Immature natural killer cell (primary cell): ENCODE measurements at regions not wholly inside any gene's neighbourhood (a gene's known extent, or its start where the extent isn't known, plus 50 kb on each side); places are given as distances from the start of the nearest gene placed in this dataset.

Experiments
- DNase-seq, 3 donors: peaks; one replicate each; pipeline ENCODE4 v3.0.0; 2022; ENCODE audit warnings: mixed read lengths in 1 of 3
- H3K27ac Mint-ChIP-seq, 6 donors: one replicate each; pipeline ENCODE4 v1.8.0; 2020; ENCODE audit warnings: mixed read lengths in 6 of 6, mild to moderate bottlenecking in 5 of 6, inconsistent platforms in 4 of 6, moderate library complexity in 3 of 6
- H3K27me3 Mint-ChIP-seq, 3 donors: one replicate each; pipeline ENCODE4 v1.8.0; 2020 to 2021; ENCODE audit warnings: low read depth in 3 of 3, mild to moderate bottlenecking in 3 of 3, mixed read lengths in 3 of 3, moderate library complexity in 3 of 3, inconsistent platforms in 1 of 3
- H3K36me3 Mint-ChIP-seq, 3 donors: one replicate each; pipeline ENCODE4 v1.8.0; 2020; ENCODE audit warnings: mixed read lengths in 3 of 3, inconsistent platforms in 2 of 3, mild to moderate bottlenecking in 2 of 3
- H3K4me1 Mint-ChIP-seq, 2 donors: one replicate each; pipeline ENCODE4 v1.8.0; 2020; ENCODE audit warnings: inconsistent platforms in 2 of 2, mild to moderate bottlenecking in 2 of 2, mixed read lengths in 2 of 2, moderate library complexity in 1 of 2
- H3K4me3 Mint-ChIP-seq, 5 donors: one replicate each; pipeline ENCODE4 v1.8.0; 2020; ENCODE audit warnings: mild to moderate bottlenecking in 5 of 5, mixed read lengths in 5 of 5, inconsistent platforms in 3 of 5, moderate library complexity in 3 of 5
- H3K9me3 Mint-ChIP-seq, 6 donors: one replicate each; pipeline ENCODE4 v1.8.0; 2020; ENCODE audit warnings: mild to moderate bottlenecking in 6 of 6, mixed read lengths in 6 of 6, inconsistent platforms in 4 of 6, moderate library complexity in 3 of 6

- Mint-ChIP-seq H3K36me3 (no peaks in the 10 kb centered on the region), H3K9me3 (no peaks in the 10 kb centered on the region), H3K4me1 (no peaks in the 10 kb centered on the region), H3K27me3 (peaks cover 5 to 13% (median 5%) of the 10 kb centered on the region in 3 donors), H3K27ac (no peak overlapping the region), H3K4me3 (no peak overlapping the region)
- DNase-seq: no peak
These were observed 121.8 kb upstream of the ATP11B start for GRCh38 chr3:182671541-182671940.

GRCh38 chr3:182671942-182672341, 121.4 kb upstream of the ATP11B start:
- Mint-ChIP-seq H3K9me3 (no peaks in the 10 kb centered on the region), H3K27me3 (peaks cover 4 to 13% (median 5%) of the 10 kb centered on the region in 3 donors), H3K4me1 (no peaks in the 10 kb centered on the region), H3K4me3 (no peak overlapping the region), H3K36me3 (no peaks in the 10 kb centered on the region), H3K27ac (no peak overlapping the region)
- no peak for DNase-seq

DNA sequence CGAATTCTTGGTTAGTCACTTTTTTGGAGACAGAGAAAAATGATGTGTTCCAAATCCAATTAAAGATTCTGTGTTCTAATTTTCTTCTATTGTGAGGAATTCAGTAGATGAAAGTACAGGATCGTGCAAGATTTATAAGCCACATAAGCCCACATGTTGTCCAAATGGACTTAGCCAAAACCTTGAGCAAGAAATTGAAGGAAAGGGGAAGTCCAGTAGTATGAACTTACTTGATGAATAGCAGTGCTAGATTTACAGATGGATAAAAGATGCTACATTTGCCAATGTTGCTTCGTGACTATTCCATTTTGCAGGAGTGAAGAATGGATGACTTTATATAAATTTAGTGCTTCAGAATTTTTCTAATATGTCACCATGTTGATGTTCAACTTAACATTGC, 120.0 kb upstream of the ATP11B start:
- Mint-ChIP-seq H3K4me1 (no peaks in the 10 kb centered on the region), H3K36me3 (no peaks in the 10 kb centered on the region), H3K27me3 (peaks cover 4 to 13% (median 5%) of the 10 kb centered on the region in 3 donors), H3K27ac (no peak overlapping the region), H3K4me3 (no peak overlapping the region), H3K9me3 (no peaks in the 10 kb centered on the region)
- DNase-seq: no peak

DNA sequence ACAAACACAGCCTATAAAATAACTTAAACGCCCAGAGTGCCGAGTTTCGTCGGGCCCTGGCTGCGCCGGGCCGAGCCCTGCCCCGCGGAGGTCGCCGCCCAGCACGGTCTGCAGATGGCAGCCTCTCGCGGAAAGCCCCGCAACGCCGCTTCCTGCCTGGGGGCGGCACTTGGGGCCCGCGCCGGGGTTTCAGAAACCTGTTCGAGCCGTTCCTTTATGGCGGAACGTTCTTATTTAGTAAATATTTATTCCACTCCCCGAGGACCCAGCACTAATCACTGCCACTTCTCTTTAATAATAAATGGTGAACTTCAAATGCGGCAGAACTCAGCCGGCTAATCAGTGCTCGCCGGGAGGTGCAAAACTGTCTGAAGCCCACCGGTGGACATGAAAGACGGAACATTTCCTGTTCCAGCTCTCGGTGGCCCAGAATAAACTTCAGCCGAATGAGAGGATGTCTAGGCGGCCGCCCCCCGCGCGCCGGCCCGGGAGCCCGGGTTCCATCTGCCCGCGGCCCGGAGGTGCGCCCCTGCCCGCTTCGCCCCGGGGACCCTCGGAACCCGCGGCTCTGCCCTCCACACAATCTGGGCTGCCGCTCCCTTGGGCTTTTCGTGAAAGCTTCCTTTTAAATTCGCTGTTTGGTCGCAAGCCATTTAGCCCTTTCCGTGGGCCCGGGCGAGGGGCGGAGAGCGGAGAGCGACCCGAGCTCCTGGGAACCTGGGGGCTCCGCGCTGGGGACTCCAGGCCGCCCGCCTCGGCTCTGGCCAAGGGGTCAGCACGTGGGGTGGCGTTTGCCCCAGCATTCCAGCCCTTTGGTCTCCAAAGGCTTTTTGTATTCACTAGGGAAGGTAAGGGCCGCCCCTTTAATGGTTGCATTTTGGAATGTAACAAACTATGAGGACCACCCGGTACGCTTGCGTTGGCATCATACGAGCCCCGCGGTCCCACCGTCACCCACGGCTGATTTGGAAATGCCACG, 110.8 kb upstream of the ATP11B start:
- peak; percentile 34 to 42 (median 36) for DNase-seq
- peaks cover 0 to 4% (median 0%) of the 10 kb centered on the region in 3 donors for H3K36me3 Mint-ChIP-seq
- peaks cover 7 to 21% of the 10 kb centered on the region in 2 donors for H3K4me1 Mint-ChIP-seq
- H3K27ac Mint-ChIP-seq: peak overlapping the region in 1 of 6 donors; percentile 59
- H3K4me3 Mint-ChIP-seq: peak overlapping the region; percentile 63 to 83 (median 74)
- peaks cover 12 to 18% (median 13%) of the 10 kb centered on the region in 3 donors for H3K27me3 Mint-ChIP-seq
- no peaks in the 10 kb centered on the region for H3K9me3 Mint-ChIP-seq

DNA sequence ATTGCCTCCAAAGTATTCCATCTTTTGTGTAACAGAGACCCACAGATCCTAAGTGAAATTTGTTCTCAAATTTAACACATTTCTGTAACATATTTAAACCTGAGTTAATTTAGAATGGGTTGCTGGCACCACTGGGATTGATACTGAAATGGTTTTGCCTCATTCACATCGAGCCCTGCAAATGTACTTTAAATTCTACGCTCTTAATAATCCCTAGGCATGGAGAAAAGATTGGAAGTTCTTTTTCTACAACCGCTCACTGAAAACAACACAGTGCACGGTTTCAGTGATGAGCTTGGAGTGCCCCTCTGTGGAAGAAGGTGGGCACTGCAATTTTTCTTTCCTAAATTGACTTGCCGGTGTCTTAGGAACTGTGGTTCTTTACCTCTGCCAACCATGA, 109.9 kb upstream of the ATP11B start:
- Mint-ChIP-seq H3K9me3 (no peaks in the 10 kb centered on the region), H3K4me1 (peaks cover 7 to 21% of the 10 kb centered on the region in 2 donors), H3K4me3 (peak overlapping the region; percentile 62 to 74 (median 68)), H3K27me3 (peaks cover 13 to 18% (median 15%) of the 10 kb centered on the region in 3 donors), H3K27ac (no peak overlapping the region), H3K36me3 (peaks cover 0 to 4% (median 0%) of the 10 kb centered on the region in 3 donors)
- DNase-seq: peak; percentile 26 to 39 (median 36)

- DNase-seq: no peak
- H3K9me3 Mint-ChIP-seq: no peaks in the 10 kb centered on the region
- peaks cover 13 to 18% (median 15%) of the 10 kb centered on the region in 3 donors for H3K27me3 Mint-ChIP-seq
These were observed 109.4 kb upstream of the ATP11B start for GRCh38 chr3:182683858-182684257.

GRCh38 chr3:182686033-182686886, 107.0 kb upstream of the ATP11B start:
- H3K27me3 Mint-ChIP-seq: peaks cover 13 to 18% (median 15%) of the 10 kb centered on the region in 3 donors
- no peak for DNase-seq
- H3K27ac Mint-ChIP-seq: no peak overlapping the region
- peaks cover 7 to 21% of the 10 kb centered on the region in 2 donors for H3K4me1 Mint-ChIP-seq
- no peaks in the 10 kb centered on the region for H3K9me3 Mint-ChIP-seq
- H3K36me3 Mint-ChIP-seq: peaks cover 0 to 4% (median 0%) of the 10 kb centered on the region in 3 donors
- no peak overlapping the region for H3K4me3 Mint-ChIP-seq

More at GRCh38 chr3:182683858-182684257, 109.4 kb upstream of the ATP11B start:
- Mint-ChIP-seq H3K4me3 (peak overlapping the region in 1 of 5 donors; percentile 68), H3K4me1 (peaks cover 7 to 21% of the 10 kb centered on the region in 2 donors), H3K36me3 (peaks cover 0 to 4% (median 0%) of the 10 kb centered on the region in 3 donors), H3K27ac (no peak overlapping the region)

DNA sequence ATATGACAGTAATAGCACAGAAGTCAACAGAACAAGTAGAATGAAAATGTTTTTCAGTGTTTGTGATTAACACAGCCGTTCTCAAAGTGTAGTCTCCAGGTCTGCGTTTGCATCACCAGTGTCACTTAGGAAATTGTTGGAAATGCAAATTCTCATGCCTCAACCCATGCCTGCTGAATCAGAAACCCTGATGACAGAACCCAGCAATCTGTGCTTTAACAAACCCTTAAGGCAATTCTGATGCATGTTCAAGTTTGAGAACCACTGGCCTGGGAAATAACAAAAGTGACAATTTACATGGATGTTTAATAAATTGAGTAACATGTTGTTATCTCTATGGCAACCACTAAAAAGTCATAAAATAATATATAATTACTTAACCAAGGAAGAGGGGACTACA, 103.1 kb upstream of the ATP11B start:
- peaks cover 3 to 13% (median 10%) of the 10 kb centered on the region in 3 donors for H3K27me3 Mint-ChIP-seq
- H3K9me3 Mint-ChIP-seq: no peaks in the 10 kb centered on the region
- H3K4me1 Mint-ChIP-seq: no peaks in the 10 kb centered on the region
- no peak overlapping the region for H3K4me3 Mint-ChIP-seq
- no peak overlapping the region for H3K27ac Mint-ChIP-seq
- H3K36me3 Mint-ChIP-seq: peaks cover 0 to under 1% (median 0%) of the 10 kb centered on the region in 3 donors
- DNase-seq: no peak

DNA sequence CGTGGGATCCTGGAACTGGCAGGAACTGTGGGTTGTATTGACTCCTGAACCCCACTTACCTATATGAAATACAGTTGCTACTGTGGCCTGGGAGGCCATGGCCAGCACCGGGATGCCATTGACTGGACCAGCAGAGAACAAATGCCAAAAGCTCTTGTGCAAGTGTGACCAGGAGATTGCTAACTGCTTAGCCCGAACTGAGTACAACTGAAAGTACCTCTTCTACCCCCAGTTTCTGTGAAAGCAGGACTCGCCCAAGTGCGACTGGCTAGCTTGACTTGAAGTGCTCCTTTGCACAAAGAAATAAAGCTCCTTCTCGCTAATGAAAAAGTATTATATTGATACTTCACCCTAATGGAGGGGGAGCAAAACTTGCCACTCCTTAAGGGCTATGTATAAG, 101.3 kb upstream of the ATP11B start:
- Mint-ChIP-seq H3K27me3 (peaks cover 2 to 8% (median 5%) of the 10 kb centered on the region in 3 donors), H3K4me1 (no peaks in the 10 kb centered on the region), H3K27ac (no peak overlapping the region), H3K4me3 (no peak overlapping the region), H3K9me3 (no peaks in the 10 kb centered on the region), H3K36me3 (peaks cover 0 to 4% (median 0%) of the 10 kb centered on the region in 3 donors)
- DNase-seq: no peak

DNA sequence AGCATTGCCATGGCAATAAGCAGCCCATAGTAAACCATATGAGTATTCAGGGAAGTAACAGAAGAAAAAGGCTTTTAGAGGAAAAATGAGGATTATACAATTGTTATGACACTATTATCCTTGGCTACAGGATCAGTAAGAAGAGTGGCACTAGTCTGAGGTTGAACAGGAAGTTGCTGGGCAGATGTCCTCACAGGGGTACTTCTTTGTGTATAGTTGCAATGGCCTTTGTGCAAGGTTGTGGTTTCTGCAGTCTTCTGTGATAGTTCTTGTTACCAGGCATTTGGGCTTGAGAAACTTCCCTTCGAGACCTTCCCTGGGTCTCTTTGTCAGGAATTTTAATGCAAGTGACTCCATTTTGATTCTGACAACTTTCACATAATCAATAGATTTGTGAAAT, 100.6 kb upstream of the ATP11B start:
- H3K27ac Mint-ChIP-seq: no peak overlapping the region
- no peaks in the 10 kb centered on the region for H3K9me3 Mint-ChIP-seq
- no peaks in the 10 kb centered on the region for H3K4me1 Mint-ChIP-seq
- no peak overlapping the region for H3K4me3 Mint-ChIP-seq
- peaks cover 1 to 5% (median 3%) of the 10 kb centered on the region in 3 donors for H3K27me3 Mint-ChIP-seq
- DNase-seq: no peak
- H3K36me3 Mint-ChIP-seq: peaks cover 0 to 4% (median 0%) of the 10 kb centered on the region in 3 donors

DNA sequence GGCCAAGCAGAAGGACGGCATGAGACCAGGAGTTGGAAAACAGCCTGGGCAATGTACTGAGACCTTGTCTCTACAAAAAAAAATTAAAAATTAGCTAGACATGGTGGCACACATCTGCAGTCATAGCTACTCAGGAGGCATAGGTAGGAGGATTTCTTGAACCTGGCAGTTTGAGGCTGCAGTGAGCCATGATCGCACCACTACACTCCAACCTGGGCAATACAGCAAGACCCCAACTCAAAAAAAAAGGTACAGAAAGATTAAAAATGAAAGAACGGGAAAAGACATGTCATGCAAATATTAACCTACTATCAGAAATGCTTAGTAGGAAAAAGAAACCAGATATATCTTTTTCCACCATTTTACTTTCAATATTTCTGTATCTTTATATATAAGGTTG, 99.6 kb upstream of the ATP11B start:
- Mint-ChIP-seq H3K27ac (no peak overlapping the region), H3K27me3 (peaks cover 0 to 5% (median 1%) of the 10 kb centered on the region in 3 donors), H3K4me1 (no peaks in the 10 kb centered on the region), H3K9me3 (no peaks in the 10 kb centered on the region), H3K4me3 (no peak overlapping the region), H3K36me3 (peaks cover 0 to 4% (median 0%) of the 10 kb centered on the region in 3 donors)
- DNase-seq: no peak

DNA sequence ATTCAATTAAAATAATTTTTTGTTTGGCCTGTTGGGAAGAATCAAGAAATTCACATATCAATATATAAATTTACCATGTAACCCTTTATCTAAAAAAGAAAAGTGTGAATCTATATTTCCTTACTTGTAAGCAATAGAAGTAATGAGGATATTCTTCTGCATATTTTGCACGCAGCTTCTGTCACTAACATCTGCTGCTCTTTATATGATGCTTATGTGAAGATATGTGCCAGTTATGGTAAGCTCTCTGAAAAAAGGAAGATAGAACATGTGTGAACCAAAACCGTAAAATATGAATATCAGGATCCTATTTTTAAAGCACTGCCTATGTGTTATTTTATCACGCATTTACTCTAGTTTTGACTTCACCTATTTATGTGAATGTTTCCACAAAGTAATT, 96.4 kb upstream of the ATP11B start:
- Mint-ChIP-seq H3K36me3 (peaks cover 0 to 4% (median 0%) of the 10 kb centered on the region in 3 donors), H3K27ac (no peak overlapping the region), H3K4me3 (no peak overlapping the region), H3K4me1 (no peaks in the 10 kb centered on the region), H3K27me3 (peaks cover 0 to 9% (median 0%) of the 10 kb centered on the region in 3 donors), H3K9me3 (no peaks in the 10 kb centered on the region)
- DNase-seq: no peak

- H3K4me3 Mint-ChIP-seq: no peak overlapping the region
- DNase-seq: no peak
- H3K27me3 Mint-ChIP-seq: peaks cover 0 to 13% (median 0%) of the 10 kb centered on the region in 3 donors
- H3K27ac Mint-ChIP-seq: no peak overlapping the region
- no peaks in the 10 kb centered on the region for H3K9me3 Mint-ChIP-seq
- H3K4me1 Mint-ChIP-seq: no peaks in the 10 kb centered on the region
- peaks cover 0 to 4% (median 0%) of the 10 kb centered on the region in 3 donors for H3K36me3 Mint-ChIP-seq
These were observed 95.9 kb upstream of the ATP11B start for GRCh38 chr3:182697345-182697919.
